GM12878 (cell line): ENCODE measurements at regions not wholly inside any gene's neighbourhood (a gene's known extent, or its start where the extent isn't known, plus 50 kb on each side); places are given as distances from the start of the nearest gene placed in this dataset.

Source experiments
- ATAC-seq: fragments of 200-7000 bp; cut with Tn5 transposase; 3 replicates; pipeline ENCODE4 v1.9.1; 2020; ENCODE audit warnings: mild to moderate bottlenecking, moderate library complexity
- BruUV-seq: library from RNA; stranded (reverse); fragments of 400-500 nt; replicated peaks from 2 replicates; lab custom pipeline; 2021; lab: Mats Ljungman, UMichigan
- CTCF ChIA-PET: fragments of 300-600 bp; sonication (Branson Sonifier 250); formaldehyde crosslinking; extraction: SDS; loops from one replicate; lab custom pipeline; 2021; ENCODE audit warnings: inconsistent platforms; lab: Yijun Ruan, JAX
- POLR2A ChIA-PET: fragments of 350-600 bp; formaldehyde crosslinking; extraction: SDS; loops from one replicate; lab custom pipeline; 2021; ENCODE audit warnings: inconsistent platforms; lab: Charles Lee
- RAD21 ChIA-PET: fragments of 300-600 bp; sonication (Branson Sonifier 250); formaldehyde crosslinking; loops from one replicate; lab custom pipeline; 2023; ENCODE audit warnings: antibody characterized with exemption; ENCODE audit not compliant: unreplicated experiment; lab: Charles Lee
- SMC1A ChIA-PET: fragments of 300-600 bp; sonication (Branson Sonifier 250); formaldehyde crosslinking; loops from one replicate; lab custom pipeline; 2023; ENCODE audit not compliant: unreplicated experiment, uncharacterized antibody; lab: Charles Lee
- DNase-seq: peaks from one replicate; pipeline ENCODE4 v3.0.0-alpha.2; 2011; ENCODE audit warnings: low read depth, low spot score
- FAIRE-seq: peaks from 3 replicates; lab custom pipeline; 2011; peaks lifted over from hg19 to GRCh38; lab: Jason Lieb, UNC
- H2AFZ ChIP-seq: 2 replicates; pipeline ENCODE4 v1.6.0; 2011; ENCODE audit warnings: low read depth, low read length, control low read depth; ENCODE audit not compliant: control insufficient read depth
- H3K27ac ChIP-seq: 2 replicates; pipeline ENCODE4 v1.5.1; 2011; ENCODE audit warnings: control low read depth; ENCODE audit not compliant: control insufficient read depth, insufficient read depth
- H3K27me3 ChIP-seq, 2 experiments: replicated peaks in 1 of 2; 2 replicates each; pipeline versions ENCODE4 v1.6.0 to v1.6.1; 2011; ENCODE audit warnings: low read length in 1 of 2; ENCODE audit not compliant: control insufficient read depth in 2 of 2, insufficient read depth in 2 of 2
- H3K36me3 ChIP-seq, 2 experiments: 2 replicates each; pipeline ENCODE4 v1.5.1; 2011; ENCODE audit warnings: low read length in 1 of 2; ENCODE audit not compliant: control insufficient read depth in 2 of 2, insufficient read depth in 2 of 2
- H3K4me1 ChIP-seq: 2 replicates; pipeline ENCODE4 v1.6.1; 2011; ENCODE audit warnings: mild to moderate bottlenecking, low read length, moderate library complexity, mixed read lengths; ENCODE audit not compliant: control insufficient read depth, insufficient read depth
- H3K4me2 ChIP-seq: 2 replicates; pipeline ENCODE4 v1.6.0; 2011; ENCODE audit warnings: control low read depth; ENCODE audit not compliant: control insufficient read depth, insufficient read depth
- H3K4me3 ChIP-seq: fragments of 200-600 bp; sonication (generic); 2 replicates; pipeline ENCODE4 v1.5.1; 2016
- H3K79me2 ChIP-seq: 2 replicates; pipeline ENCODE4 v1.6.0; 2011; ENCODE audit warnings: low read length; ENCODE audit not compliant: control insufficient read depth, insufficient read depth
- H3K9ac ChIP-seq: 2 replicates; pipeline ENCODE4 v1.8.0; 2011; ENCODE audit warnings: low read length, control low read depth, mixed read lengths; ENCODE audit not compliant: control insufficient read depth, insufficient read depth
- H3K9me3 ChIP-seq: replicated peaks from 3 replicates; pipeline ENCODE4 v1.5.1; 2011; ENCODE audit warnings: mild to moderate bottlenecking, low read length; ENCODE audit not compliant: control insufficient read depth, insufficient read depth
- H4K20me1 ChIP-seq: 2 replicates; pipeline ENCODE4 v1.6.0; 2011; ENCODE audit not compliant: control insufficient read depth, insufficient read depth
- CEBPB ChIP-seq, 2 experiments: fragments of 150-350 bp in 1 of 2; IDR thresholded peaks; 2 replicates each; pipeline ENCODE4 v1.6.1; 2012 to 2014; ENCODE audit warnings: low read depth in 2 of 2, low read length in 2 of 2, borderline replicate concordance in 1 of 2, inconsistent platforms in 1 of 2
- JUND ChIP-seq: IDR thresholded peaks from 2 replicates; pipeline ENCODE4 v1.6.1; 2012; ENCODE audit warnings: low read depth, mild to moderate bottlenecking, low read length, improper control_type of control experiment, moderate library complexity
- RUNX3 ChIP-seq: IDR thresholded peaks from 2 replicates; pipeline ENCODE4 v1.6.1; 2012; ENCODE audit warnings: low read length, inconsistent platforms
- SKIL ChIP-seq: fragments of 450-650 bp; IDR thresholded peaks from 2 replicates; pipeline ENCODE4 v1.6.1; 2017; ENCODE audit warnings: mild to moderate bottlenecking, low read depth, inconsistent platforms; ENCODE audit not compliant: poor library complexity, severe bottlenecking
- WGBS: methylation state at CpG from one replicate; pipeline ENCODE4 v1.1.6; 2016; ENCODE audit warnings: low lambda C conversion rate; ENCODE audit not compliant: insufficient replicate concordance, insufficient coverage; ENCODE audit errors: missing lambda C conversion rate; 5-methylcytosine and 5-hydroxymethylcytosine counted together
- in situ Hi-C: fragments of 300-500 bp; cut with MboI; formaldehyde crosslinking; loops from 9 replicates; pipeline ENCODE4 v1.14.3; 2018; ENCODE audit warnings: mixed read lengths
- intact Hi-C: fragments of 100-400 bp; cut with micrococcal nuclease; formaldehyde crosslinking; loops from one replicate; pipeline ENCODE4 v1.14.2; 2022; ENCODE audit not compliant: unreplicated experiment

DNA sequence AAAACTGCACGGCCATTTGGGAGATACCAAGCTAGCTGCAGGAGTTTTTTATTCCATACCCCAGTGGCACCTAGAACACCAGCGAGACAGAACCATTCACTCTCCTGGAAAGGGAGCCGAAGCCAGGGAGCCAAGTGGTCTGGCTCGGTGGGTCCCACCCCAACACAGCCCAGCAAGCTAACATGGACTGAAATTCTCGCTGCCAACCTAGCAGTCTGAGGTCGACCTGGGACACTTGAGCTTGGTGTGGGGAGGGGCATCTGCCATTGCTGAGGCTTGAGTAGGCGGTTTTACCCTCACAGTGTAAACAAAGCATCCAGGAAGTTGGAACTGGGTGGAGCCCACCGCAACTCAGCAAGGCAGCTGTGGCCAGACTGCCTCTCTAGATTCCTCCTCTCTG is 108.9 kb upstream of the CHD1 start (continued):
- TF ChIP-seq SKIL: no peak
- TF ChIP-seq JUND: no peak

GRCh38 chr5:99035942-99036341 is 107.1 kb upstream of the CHD1 start:
- CTCF ChIA-PET: no interaction called here
- POLR2A ChIA-PET: no interaction called here
- Histone ChIP-seq H3K4me1 (peaks cover 26% of the 10 kb centered on the region), H3K27ac (no peak overlapping the region), H3K9me3 (no peaks in the 10 kb centered on the region; the same call in 2 of the 3 replicates), H3K36me3 (no peaks in the 10 kb centered on the region), H2AFZ (no peak overlapping the region)
- TF ChIP-seq RUNX3 (peak; percentile 27; the same call in 1 of the 2 replicates), CEBPB (IDR thresholded peaks at IDR 0.05; ENCODE audit: borderline replicate concordance in 1 of 2, low read depth in 2 of 2, low read length in 2 of 2) (no peak)
- TF ChIP-seq, all 136 proteins: peak for 1
- no peak overlapping the region for H3K9ac ChIP-seq
- H3K4me3 ChIP-seq: no peak overlapping the region
- intact Hi-C loops (no loop called here), in situ Hi-C loops (loop anchor here (10.0 to 25.0 kb wide), 3 partner anchors 131 to 1849 kb away; partner anchors contain the start of genes RGMB and RIOK2)
- H4K20me1 ChIP-seq: no peaks in the 10 kb centered on the region
- 94% methylated on average over 1 of the region's 1 CpG for WGBS
- FAIRE-seq (no peak), DNase-seq (no peak), ATAC-seq (peak; percentile 56)
- no peaks in the 10 kb centered on the region for H3K79me2 ChIP-seq
- ChIA-PET RAD21 (no interaction called here), SMC1A (interaction anchor here (1.4 kb wide), 1 partner anchor 9 kb away, joined by 5 read pairs; no protein-coding TSS in a partner anchor)
- no peak overlapping the region for H3K4me2 ChIP-seq
- BruUV-seq: no TSS peak
- H3K27me3 ChIP-seq: no peaks in the 10 kb centered on the region
